ENCODE measurements at regions not wholly inside any gene's neighbourhood (a gene's known extent, or its start where the extent isn't known, plus 50 kb on each side); places are given as distances from the start of the nearest gene placed in this dataset.

DNA sequence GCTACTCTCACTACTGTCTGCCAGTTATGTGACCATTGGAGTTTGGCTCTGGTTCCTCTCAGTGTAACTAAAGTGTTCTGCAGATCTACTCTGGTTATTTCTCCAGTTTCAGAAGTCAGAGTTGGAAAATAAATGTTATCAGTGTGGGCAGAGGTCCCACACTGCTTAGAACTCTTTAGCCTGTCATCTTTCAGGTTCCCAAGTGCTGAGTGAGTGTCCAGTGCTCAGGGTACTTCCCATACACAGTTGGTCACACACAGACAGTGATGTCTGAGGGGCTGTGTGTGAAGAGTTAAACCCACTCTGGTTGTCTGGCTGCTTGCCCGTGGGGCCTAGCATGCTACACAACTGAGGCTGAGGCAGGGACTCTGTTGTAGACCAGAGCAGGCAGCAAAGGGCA, 421.8 kb upstream of the MEX3C start:
- FAIRE-seq (no peak), DNase-seq (ENCODE audit: low read depth, low spot score) (no peak), ATAC-seq (no peak)
- in situ Hi-C loops (cut with MboI) (no loop called here), intact Hi-C loops (cut with micrococcal nuclease; ENCODE audit: unreplicated experiment) (loop anchor here (5.0 to 10.0 kb wide), 2 partner anchors 507 to 1766 kb away; no protein-coding TSS in a partner anchor)
- Histone ChIP-seq H4K20me1 (ENCODE audit: control insufficient read depth, insufficient read depth) (no peaks in the 10 kb centered on the region), H3K9ac (ENCODE audit: control insufficient read depth, insufficient read depth, low read length) (no peak overlapping the region), H3K9me3 (replicated peaks; ENCODE audit: control insufficient read depth, insufficient read depth, low read length) (no peaks in the 10 kb centered on the region), H2AFZ (ENCODE audit: control insufficient read depth, low read depth, low read length) (no peak overlapping the region), H3K27me3 (replicated peaks in 1 of 2; ENCODE audit: control insufficient read depth in 2 of 2, insufficient read depth in 2 of 2, low read length in 1 of 2) (no peaks in the 10 kb centered on the region), H3K4me2 (ENCODE audit: control insufficient read depth, insufficient read depth) (no peak overlapping the region), H3K4me3 (no peak overlapping the region), H3K36me3 (ENCODE audit: control insufficient read depth in 2 of 2, insufficient read depth in 2 of 2, low read length in 1 of 2) (no peaks in the 10 kb centered on the region), H3K79me2 (ENCODE audit: control insufficient read depth, insufficient read depth, low read length) (no peaks in the 10 kb centered on the region), H3K27ac (ENCODE audit: control insufficient read depth, insufficient read depth) (no peak overlapping the region), H3K4me1 (ENCODE audit: control insufficient read depth, insufficient read depth, low read length) (no peaks in the 10 kb centered on the region)
- TF ChIP-seq, protein P1, sequence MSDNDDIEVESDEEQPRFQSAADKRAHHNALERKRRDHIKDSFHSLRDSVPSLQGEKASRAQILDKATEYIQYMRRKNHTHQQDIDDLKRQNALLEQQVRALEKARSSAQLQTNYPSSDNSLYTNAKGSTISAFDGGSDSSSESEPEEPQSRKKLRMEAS (IDR thresholded peaks at IDR 0.05; ENCODE audit: low read depth, low read length), result no peak
- TF ChIP-seq, protein P2, sequence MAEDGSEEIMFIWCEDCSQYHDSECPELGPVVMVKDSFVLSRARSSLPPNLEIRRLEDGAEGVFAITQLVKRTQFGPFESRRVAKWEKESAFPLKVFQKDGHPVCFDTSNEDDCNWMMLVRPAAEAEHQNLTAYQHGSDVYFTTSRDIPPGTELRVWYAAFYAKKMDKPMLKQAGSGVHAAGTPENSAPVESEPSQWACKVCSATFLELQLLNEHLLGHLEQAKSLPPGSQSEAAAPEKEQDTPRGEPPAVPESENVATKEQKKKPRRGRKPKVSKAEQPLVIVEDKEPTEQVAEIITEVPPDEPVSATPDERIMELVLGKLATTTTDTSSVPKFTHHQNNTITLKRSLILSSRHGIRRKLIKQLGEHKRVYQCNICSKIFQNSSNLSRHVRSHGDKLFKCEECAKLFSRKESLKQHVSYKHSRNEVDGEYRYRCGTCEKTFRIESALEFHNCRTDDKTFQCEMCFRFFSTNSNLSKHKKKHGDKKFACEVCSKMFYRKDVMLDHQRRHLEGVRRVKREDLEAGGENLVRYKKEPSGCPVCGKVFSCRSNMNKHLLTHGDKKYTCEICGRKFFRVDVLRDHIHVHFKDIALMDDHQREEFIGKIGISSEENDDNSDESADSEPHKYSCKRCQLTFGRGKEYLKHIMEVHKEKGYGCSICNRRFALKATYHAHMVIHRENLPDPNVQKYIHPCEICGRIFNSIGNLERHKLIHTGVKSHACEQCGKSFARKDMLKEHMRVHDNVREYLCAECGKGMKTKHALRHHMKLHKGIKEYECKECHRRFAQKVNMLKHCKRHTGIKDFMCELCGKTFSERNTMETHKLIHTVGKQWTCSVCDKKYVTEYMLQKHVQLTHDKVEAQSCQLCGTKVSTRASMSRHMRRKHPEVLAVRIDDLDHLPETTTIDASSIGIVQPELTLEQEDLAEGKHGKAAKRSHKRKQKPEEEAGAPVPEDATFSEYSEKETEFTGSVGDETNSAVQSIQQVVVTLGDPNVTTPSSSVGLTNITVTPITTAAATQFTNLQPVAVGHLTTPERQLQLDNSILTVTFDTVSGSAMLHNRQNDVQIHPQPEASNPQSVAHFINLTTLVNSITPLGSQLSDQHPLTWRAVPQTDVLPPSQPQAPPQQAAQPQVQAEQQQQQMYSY (CRISPR knock-in tag; IDR thresholded peaks at IDR 0.05), result no peak
- TF ChIP-seq, protein P3, sequence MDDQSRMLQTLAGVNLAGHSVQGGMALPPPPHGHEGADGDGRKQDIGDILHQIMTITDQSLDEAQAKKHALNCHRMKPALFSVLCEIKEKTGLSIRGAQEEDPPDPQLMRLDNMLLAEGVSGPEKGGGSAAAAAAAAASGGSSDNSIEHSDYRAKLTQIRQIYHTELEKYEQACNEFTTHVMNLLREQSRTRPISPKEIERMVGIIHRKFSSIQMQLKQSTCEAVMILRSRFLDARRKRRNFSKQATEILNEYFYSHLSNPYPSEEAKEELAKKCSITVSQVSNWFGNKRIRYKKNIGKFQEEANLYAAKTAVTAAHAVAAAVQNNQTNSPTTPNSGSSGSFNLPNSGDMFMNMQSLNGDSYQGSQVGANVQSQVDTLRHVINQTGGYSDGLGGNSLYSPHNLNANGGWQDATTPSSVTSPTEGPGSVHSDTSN (IDR thresholded peaks at IDR 0.05; ENCODE audit: insufficient replicate concordance, low read depth, low read length), result no peak
- TF ChIP-seq, protein P4, sequence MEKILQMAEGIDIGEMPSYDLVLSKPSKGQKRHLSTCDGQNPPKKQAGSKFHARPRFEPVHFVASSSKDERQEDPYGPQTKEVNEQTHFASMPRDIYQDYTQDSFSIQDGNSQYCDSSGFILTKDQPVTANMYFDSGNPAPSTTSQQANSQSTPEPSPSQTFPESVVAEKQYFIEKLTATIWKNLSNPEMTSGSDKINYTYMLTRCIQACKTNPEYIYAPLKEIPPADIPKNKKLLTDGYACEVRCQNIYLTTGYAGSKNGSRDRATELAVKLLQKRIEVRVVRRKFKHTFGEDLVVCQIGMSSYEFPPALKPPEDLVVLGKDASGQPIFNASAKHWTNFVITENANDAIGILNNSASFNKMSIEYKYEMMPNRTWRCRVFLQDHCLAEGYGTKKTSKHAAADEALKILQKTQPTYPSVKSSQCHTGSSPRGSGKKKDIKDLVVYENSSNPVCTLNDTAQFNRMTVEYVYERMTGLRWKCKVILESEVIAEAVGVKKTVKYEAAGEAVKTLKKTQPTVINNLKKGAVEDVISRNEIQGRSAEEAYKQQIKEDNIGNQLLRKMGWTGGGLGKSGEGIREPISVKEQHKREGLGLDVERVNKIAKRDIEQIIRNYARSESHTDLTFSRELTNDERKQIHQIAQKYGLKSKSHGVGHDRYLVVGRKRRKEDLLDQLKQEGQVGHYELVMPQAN (conservative IDR thresholded peaks at IDR 0.05), result no peak
- 0% methylated on average over 1 of the region's 1 CpG for WGBS (ENCODE audit: insufficient coverage, insufficient replicate concordance, low lambda C conversion rate, missing lambda C conversion rate)
- RAD21 ChIA-PET (ENCODE audit: unreplicated experiment), result interaction anchor here (1.1 to 6.6 kb wide), 2 partner anchors 49 to 1282 kb away, joined by 3 to 76 read pairs; no protein-coding TSS in a partner anchor
- SMC1A ChIA-PET (ENCODE audit: uncharacterized antibody, unreplicated experiment), result interaction anchor here (2.7 kb wide), 1 partner anchor 670 kb away, joined by 17 read pairs; no protein-coding TSS in a partner anchor
- no TSS peak for BruUV-seq (replicated peaks)
- POLR2A ChIA-PET, result no interaction called here
- CTCF ChIA-PET, result interaction anchor here (1.7 to 4.7 kb wide), 3 partner anchors 8 to 1535 kb away, joined by 3 to 53 read pairs (median 13); no protein-coding TSS in a partner anchor

Data from GM12878 (cell line).